Endothelial cell of umbilical vein (primary cell): ENCODE measurements at regions not wholly inside any gene's neighbourhood (a gene's known extent, or its start where the extent isn't known, plus 50 kb on each side); places are given as distances from the start of the nearest gene placed in this dataset.

Experiments used
- BruUV-seq: library from RNA; stranded (reverse); fragments of 400-500 nt; replicated peaks from 2 replicates; lab custom pipeline; 2021; lab: Mats Ljungman, UMichigan
- CTCF ChIA-PET: fragments of 300-600, 350-600 bp; sonication (Branson Sonifier 250); formaldehyde crosslinking; loops from one replicate; lab custom pipeline; 2021; ENCODE audit warnings: antibody characterized with exemption, inconsistent platforms; lab: Charles Lee
- POLR2A ChIA-PET: fragments of 300-600, 350-600 bp; sonication (Branson Sonifier 250); formaldehyde crosslinking; loops from one replicate; lab custom pipeline; 2021; ENCODE audit warnings: antibody characterized with exemption, inconsistent platforms; lab: Charles Lee
- DNase-seq: peaks from one replicate; pipeline ENCODE4 v3.0.0-alpha.2; 2011; ENCODE audit warnings: low read depth, low spot score
- FAIRE-seq: peaks from 2 replicates; lab custom pipeline; 2011; peaks lifted over from hg19 to GRCh38; lab: Jason Lieb, UNC
- H2AFZ ChIP-seq: 2 replicates; pipeline ENCODE4 v1.6.0; 2012; ENCODE audit warnings: low read depth, low read length, control low read depth, inconsistent platforms
- H3K27ac ChIP-seq: 2 replicates; pipeline ENCODE4 v1.5.1; 2011; ENCODE audit warnings: low read depth, mild to moderate bottlenecking, control low read depth, low read length, moderate library complexity; ENCODE audit not compliant: insufficient read depth
- H3K27me3 ChIP-seq, 2 experiments: 2 replicates each; pipeline versions ENCODE4 v1.6.0 to v1.6.1; 2011; ENCODE audit warnings: low read length in 2 of 2, mixed read lengths in 1 of 2; ENCODE audit not compliant: control insufficient read depth in 2 of 2, insufficient read depth in 2 of 2
- H3K36me3 ChIP-seq, 2 experiments: 2 replicates in 1 of 2; 3 replicates in 1 of 2; pipeline ENCODE4 v1.5.1; 2011; ENCODE audit warnings: low read length in 2 of 2, mild to moderate bottlenecking in 1 of 2, moderate library complexity in 1 of 2; ENCODE audit not compliant: control insufficient read depth in 2 of 2, insufficient read depth in 2 of 2; ENCODE audit errors: extremely low read depth in 1 of 2
- H3K4me1 ChIP-seq: 3 replicates; pipeline ENCODE4 v1.5.1; 2011; ENCODE audit warnings: mild to moderate bottlenecking, low read length; ENCODE audit not compliant: control insufficient read depth, insufficient read depth; ENCODE audit errors: extremely low read depth
- H3K4me2 ChIP-seq: 2 replicates; pipeline ENCODE4 v1.6.1; 2011; ENCODE audit warnings: low read length, control low read depth, mixed read lengths; ENCODE audit not compliant: insufficient read depth
- H3K4me3 ChIP-seq, 3 experiments: fragments of 200-600 bp in 1 of 3; sonication (generic), shearing (Covaris generic) in 1 of 3; replicated peaks in 1 of 3; 2 replicates each; pipeline ENCODE4 v1.5.1; 2011 to 2016; ENCODE audit warnings: control low read depth in 3 of 3, low read length in 3 of 3, mild to moderate bottlenecking in 2 of 3, inconsistent platforms in 1 of 3, low read depth in 1 of 3, moderate library complexity in 1 of 3; ENCODE audit not compliant: insufficient read depth in 1 of 3
- H3K79me2 ChIP-seq: 2 replicates; pipeline ENCODE4 v1.6.0; 2012; ENCODE audit warnings: low read length, inconsistent platforms; ENCODE audit not compliant: control insufficient read depth, insufficient read depth
- H3K9ac ChIP-seq: replicated peaks from 2 replicates; pipeline ENCODE3; 2011; ENCODE audit warnings: low read length, control low read depth; ENCODE audit not compliant: insufficient read depth; ENCODE audit errors: extremely low read depth
- H3K9me1 ChIP-seq: replicated peaks from 3 replicates; pipeline ENCODE4 v1.6.0; 2011; ENCODE audit warnings: mild to moderate bottlenecking, low read length; ENCODE audit not compliant: control insufficient read depth, insufficient read depth; ENCODE audit errors: extremely low read depth
- H3K9me3 ChIP-seq: replicated peaks from 2 replicates; pipeline ENCODE4 v1.5.1; 2012; ENCODE audit warnings: low read length, inconsistent platforms; ENCODE audit not compliant: control insufficient read depth, insufficient read depth
- H4K20me1 ChIP-seq: replicated peaks from 2 replicates; pipeline ENCODE3; 2011; ENCODE audit warnings: mild to moderate bottlenecking, low read length; ENCODE audit not compliant: control insufficient read depth, insufficient read depth; ENCODE audit errors: extremely low read depth
- EZH2 ChIP-seq: IDR thresholded peaks from 2 replicates; pipeline ENCODE4 v1.6.1; 2012; ENCODE audit warnings: borderline replicate concordance, low read depth, mild to moderate bottlenecking, moderate library complexity, low read length, inconsistent platforms; ENCODE audit not compliant: severe bottlenecking
- FOS ChIP-seq: IDR thresholded peaks from 2 replicates; pipeline ENCODE4 v1.6.1; 2011; ENCODE audit warnings: mild to moderate bottlenecking, low read length, moderate library complexity, borderline replicate concordance; ENCODE audit not compliant: insufficient read depth
- GATA2 ChIP-seq: IDR thresholded peaks from 2 replicates; pipeline ENCODE4 v1.7.0; 2011; ENCODE audit warnings: low read depth, mild to moderate bottlenecking, moderate library complexity, mixed read lengths, low read length; ENCODE audit not compliant: insufficient read length, insufficient read depth
- JUN ChIP-seq: IDR thresholded peaks from 2 replicates; pipeline ENCODE4 v1.6.1; 2011; ENCODE audit warnings: borderline replicate concordance, low read depth; ENCODE audit not compliant: insufficient read length, insufficient read depth
- MAX ChIP-seq: IDR thresholded peaks from 2 replicates; pipeline ENCODE4 v1.6.1; 2011; ENCODE audit not compliant: insufficient read depth, insufficient read length
- MYC ChIP-seq: IDR thresholded peaks from one replicate; pipeline ENCODE4 v1.6.1; 2011; ENCODE audit warnings: mild to moderate bottlenecking, low read depth, low read length
- POLR2A ChIP-seq: IDR thresholded peaks from 2 replicates; pipeline ENCODE4 v1.6.1; 2012; ENCODE audit warnings: low read depth, mild to moderate bottlenecking, control low read depth, low read length
- POLR2AphosphoS5 ChIP-seq: IDR thresholded peaks from 2 replicates; pipeline ENCODE4 v1.6.1; 2012; ENCODE audit warnings: low read depth, mild to moderate bottlenecking, control low read depth, low read length, moderate library complexity; ENCODE audit not compliant: insufficient read depth
- dilution Hi-C: fragments of 300-500 bp; cut with MboI; formaldehyde crosslinking; loops from one replicate; pipeline ENCODE4 v1.15.0; 2019; ENCODE audit warnings: low sequenced_read_pairs; ENCODE audit not compliant: extremely low pct_ligation_motif_present
- intact Hi-C: fragments of 100-400 bp; cut with micrococcal nuclease; formaldehyde crosslinking; loops from one replicate; pipeline ENCODE4 v1.10.0; 2022
- TF ChIP-seq, protein P1 (sequence below), 2 donors: IDR thresholded peaks; 1 replicate in 1 of 2; 2 replicates in 1 of 2; pipeline ENCODE4 v1.5.1; 2011; ENCODE audit warnings: low read length in 2 of 2, mild to moderate bottlenecking in 2 of 2, moderate library complexity in 2 of 2, control low read depth in 1 of 2, inconsistent platforms in 1 of 2, low read depth in 1 of 2; ENCODE audit not compliant: insufficient read depth in 1 of 2; ENCODE audit errors: extremely low read depth in 1 of 2

- TF ChIP-seq JUN (no peak), MYC (no peak), EZH2 (no peak), GATA2 (no peak), MAX (no peak), FOS (no peak), POLR2A (no peak), POLR2AphosphoS5 (no peak)
- TF ChIP-seq, protein P1, sequence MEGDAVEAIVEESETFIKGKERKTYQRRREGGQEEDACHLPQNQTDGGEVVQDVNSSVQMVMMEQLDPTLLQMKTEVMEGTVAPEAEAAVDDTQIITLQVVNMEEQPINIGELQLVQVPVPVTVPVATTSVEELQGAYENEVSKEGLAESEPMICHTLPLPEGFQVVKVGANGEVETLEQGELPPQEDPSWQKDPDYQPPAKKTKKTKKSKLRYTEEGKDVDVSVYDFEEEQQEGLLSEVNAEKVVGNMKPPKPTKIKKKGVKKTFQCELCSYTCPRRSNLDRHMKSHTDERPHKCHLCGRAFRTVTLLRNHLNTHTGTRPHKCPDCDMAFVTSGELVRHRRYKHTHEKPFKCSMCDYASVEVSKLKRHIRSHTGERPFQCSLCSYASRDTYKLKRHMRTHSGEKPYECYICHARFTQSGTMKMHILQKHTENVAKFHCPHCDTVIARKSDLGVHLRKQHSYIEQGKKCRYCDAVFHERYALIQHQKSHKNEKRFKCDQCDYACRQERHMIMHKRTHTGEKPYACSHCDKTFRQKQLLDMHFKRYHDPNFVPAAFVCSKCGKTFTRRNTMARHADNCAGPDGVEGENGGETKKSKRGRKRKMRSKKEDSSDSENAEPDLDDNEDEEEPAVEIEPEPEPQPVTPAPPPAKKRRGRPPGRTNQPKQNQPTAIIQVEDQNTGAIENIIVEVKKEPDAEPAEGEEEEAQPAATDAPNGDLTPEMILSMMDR (IDR thresholded peaks at IDR 0.05; ENCODE audit: extremely low read depth in 1 of 2, insufficient read depth in 1 of 2, low read depth in 1 of 2, low read length in 2 of 2), result no peak
- no peak overlapping the region for H3K4me2 ChIP-seq
- BruUV-seq, result no TSS peak
- H3K27ac ChIP-seq, result no peak overlapping the region
- dilution Hi-C loops, result loop anchor here (25.0 kb wide), 1 partner anchor 213 kb away; no protein-coding TSS in a partner anchor
- CTCF ChIA-PET, result interaction anchor here (1.2 to 4.0 kb wide), 4 partner anchors 8 to 143 kb away, joined by 3 to 14 read pairs (median 4); partner anchors contain the start of gene TNFAIP3
- H3K4me3 ChIP-seq, result no peak overlapping the region
- no peak for DNase-seq
- H3K9me3 ChIP-seq, result no peaks in the 10 kb centered on the region
- no peaks in the 10 kb centered on the region for H4K20me1 ChIP-seq
- intact Hi-C loops, result no loop called here
- no peaks in the 10 kb centered on the region for H3K27me3 ChIP-seq
- no peaks in the 10 kb centered on the region for H3K79me2 ChIP-seq
- H3K4me1 ChIP-seq, result no peaks in the 10 kb centered on the region
- POLR2A ChIA-PET, result no interaction called here
- H3K36me3 ChIP-seq, result no peaks in the 10 kb centered on the region
- no peak for FAIRE-seq
- no peak overlapping the region for H3K9ac ChIP-seq
- no peaks in the 10 kb centered on the region for H3K9me1 ChIP-seq
- peak overlapping the region; percentile 21 for H2AFZ ChIP-seq
Measured at GRCh38 chr6:137724495-137725211, 142.4 kb upstream of the TNFAIP3 start.
